ENCODE measurements at regions not wholly inside any gene's neighbourhood (a gene's known extent, or its start where the extent isn't known, plus 50 kb on each side); places are given as distances from the start of the nearest gene placed in this dataset.

DNA sequence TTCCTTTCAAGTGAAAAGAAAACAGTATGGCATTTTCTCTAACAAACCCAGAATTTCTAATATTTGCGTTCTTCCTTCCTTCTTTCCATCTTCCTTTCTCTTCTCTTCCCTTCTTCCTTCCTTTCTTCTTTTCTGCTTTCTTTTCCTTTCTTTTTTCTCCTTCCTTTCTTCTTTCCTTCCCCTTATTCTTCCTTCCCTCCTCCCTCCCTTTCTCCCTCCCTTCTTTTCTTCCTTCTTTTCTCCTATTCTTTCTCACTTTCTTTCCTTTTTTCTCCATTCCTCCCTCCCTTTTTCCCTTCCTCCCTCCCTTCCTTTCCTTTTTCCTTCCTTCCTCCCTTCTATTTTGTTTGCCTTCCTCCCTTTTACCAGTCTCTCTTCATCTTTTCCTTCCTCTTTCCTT is 194.8 kb downstream of the SHCBP1 start:
- TF ChIP-seq, protein P1, sequence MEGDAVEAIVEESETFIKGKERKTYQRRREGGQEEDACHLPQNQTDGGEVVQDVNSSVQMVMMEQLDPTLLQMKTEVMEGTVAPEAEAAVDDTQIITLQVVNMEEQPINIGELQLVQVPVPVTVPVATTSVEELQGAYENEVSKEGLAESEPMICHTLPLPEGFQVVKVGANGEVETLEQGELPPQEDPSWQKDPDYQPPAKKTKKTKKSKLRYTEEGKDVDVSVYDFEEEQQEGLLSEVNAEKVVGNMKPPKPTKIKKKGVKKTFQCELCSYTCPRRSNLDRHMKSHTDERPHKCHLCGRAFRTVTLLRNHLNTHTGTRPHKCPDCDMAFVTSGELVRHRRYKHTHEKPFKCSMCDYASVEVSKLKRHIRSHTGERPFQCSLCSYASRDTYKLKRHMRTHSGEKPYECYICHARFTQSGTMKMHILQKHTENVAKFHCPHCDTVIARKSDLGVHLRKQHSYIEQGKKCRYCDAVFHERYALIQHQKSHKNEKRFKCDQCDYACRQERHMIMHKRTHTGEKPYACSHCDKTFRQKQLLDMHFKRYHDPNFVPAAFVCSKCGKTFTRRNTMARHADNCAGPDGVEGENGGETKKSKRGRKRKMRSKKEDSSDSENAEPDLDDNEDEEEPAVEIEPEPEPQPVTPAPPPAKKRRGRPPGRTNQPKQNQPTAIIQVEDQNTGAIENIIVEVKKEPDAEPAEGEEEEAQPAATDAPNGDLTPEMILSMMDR (IDR thresholded peaks at IDR 0.05) = no peak
- TF ChIP-seq EP300 (IDR thresholded peaks at IDR 0.05) = no peak
- TF ChIP-seq POLR2A (IDR thresholded peaks at IDR 0.05) = no peak
